ENCODE measurements at regions not wholly inside any gene's neighbourhood (a gene's known extent, or its start where the extent isn't known, plus 50 kb on each side); places are given as distances from the start of the nearest gene placed in this dataset.

DNA sequence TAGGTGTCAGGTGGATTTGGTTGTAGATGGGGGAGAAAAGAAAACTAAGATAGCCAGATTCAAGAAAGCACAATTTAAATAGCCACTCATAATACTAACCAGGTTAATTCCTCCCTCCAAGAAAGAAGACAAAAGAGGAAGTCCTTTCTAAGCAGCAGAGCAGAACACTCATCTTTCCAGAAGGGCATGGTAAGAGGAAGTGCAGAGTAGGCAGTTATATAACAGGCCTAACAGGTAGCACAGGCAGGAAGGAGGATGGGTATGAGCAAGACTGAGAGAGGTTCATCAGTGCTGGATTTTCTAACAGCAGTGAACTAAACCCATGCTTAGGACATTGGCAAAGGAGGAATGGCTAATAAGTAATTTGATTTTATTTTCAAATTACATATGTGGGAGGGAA, 517.5 kb downstream of the PLPP3 start:
- TF ChIP-seq, protein P1, sequence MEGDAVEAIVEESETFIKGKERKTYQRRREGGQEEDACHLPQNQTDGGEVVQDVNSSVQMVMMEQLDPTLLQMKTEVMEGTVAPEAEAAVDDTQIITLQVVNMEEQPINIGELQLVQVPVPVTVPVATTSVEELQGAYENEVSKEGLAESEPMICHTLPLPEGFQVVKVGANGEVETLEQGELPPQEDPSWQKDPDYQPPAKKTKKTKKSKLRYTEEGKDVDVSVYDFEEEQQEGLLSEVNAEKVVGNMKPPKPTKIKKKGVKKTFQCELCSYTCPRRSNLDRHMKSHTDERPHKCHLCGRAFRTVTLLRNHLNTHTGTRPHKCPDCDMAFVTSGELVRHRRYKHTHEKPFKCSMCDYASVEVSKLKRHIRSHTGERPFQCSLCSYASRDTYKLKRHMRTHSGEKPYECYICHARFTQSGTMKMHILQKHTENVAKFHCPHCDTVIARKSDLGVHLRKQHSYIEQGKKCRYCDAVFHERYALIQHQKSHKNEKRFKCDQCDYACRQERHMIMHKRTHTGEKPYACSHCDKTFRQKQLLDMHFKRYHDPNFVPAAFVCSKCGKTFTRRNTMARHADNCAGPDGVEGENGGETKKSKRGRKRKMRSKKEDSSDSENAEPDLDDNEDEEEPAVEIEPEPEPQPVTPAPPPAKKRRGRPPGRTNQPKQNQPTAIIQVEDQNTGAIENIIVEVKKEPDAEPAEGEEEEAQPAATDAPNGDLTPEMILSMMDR (IDR thresholded peaks at IDR 0.05) = no peak
- no peak for TF ChIP-seq ZFX (IDR thresholded peaks at IDR 0.05; ENCODE audit: borderline replicate concordance)

Measured in 22Rv1 (cell line).